Effector CD4-positive, alpha-beta T cell (primary cell): ENCODE measurements at regions not wholly inside any gene's neighbourhood (a gene's known extent, or its start where the extent isn't known, plus 50 kb on each side); places are given as distances from the start of the nearest gene placed in this dataset.
"Not testable (repeated sequence)": the region's sequence is repeated elsewhere in the genome, so short reads cannot be mapped to it uniquely, and the experiment has no call there.

ENCODE experiments used
- DNase-seq: peaks from one replicate; pipeline ENCODE4 v3.0.0-alpha.2; 2020

DNA sequence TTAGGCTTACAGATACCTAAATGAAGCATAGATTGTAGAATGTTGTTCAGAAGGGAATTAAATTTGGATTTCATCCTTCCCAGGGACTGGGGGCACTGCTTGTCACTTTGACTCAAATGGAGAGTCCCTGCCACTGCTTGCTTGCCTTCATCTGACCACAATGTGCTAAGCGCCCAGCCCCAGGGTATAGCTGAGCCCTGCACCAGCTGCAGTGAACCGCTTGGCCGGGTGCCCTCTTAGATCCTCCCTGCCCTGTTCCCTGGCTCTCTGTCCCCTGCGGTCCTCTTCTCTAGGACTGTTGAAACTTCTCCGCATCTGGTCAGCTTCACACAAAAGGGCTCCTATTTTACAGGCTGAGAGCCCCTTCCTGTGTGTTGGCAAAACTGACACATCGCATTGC is 170.9 kb downstream of the BCL2L11 start:
- DNase-seq, result not testable (repeated sequence)

GRCh38 chr2:111292232-111292968 is 171.7 kb downstream of the BCL2L11 start:
- DNase-seq, result not testable (repeated sequence)

GRCh38 chr2:111294699-111295098 is 174.0 kb downstream of the BCL2L11 start:
- not testable (repeated sequence) for DNase-seq

- not testable (repeated sequence) for DNase-seq
Measured at GRCh38 chr2:111296122-111296804, 175.5 kb downstream of the BCL2L11 start.

DNA sequence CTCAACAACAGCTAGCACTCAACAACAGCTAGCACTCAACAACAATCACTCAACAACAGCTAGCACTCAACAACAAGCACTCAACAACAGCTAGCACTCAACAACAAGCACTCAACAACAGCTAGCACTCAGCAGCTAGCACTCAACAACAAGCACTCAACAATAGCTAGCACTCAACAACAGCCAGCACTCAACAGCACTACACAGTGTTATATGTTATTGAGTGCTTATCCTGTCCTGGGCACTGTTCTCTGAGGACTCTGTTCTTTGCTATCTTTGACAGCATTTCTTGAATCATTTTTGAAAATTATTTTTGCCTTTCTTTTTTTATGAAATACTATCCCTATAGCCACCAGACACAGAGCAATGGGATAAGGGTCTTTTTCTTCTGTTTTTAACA is 176.4 kb downstream of the BCL2L11 start:
- not testable (repeated sequence) for DNase-seq

DNA sequence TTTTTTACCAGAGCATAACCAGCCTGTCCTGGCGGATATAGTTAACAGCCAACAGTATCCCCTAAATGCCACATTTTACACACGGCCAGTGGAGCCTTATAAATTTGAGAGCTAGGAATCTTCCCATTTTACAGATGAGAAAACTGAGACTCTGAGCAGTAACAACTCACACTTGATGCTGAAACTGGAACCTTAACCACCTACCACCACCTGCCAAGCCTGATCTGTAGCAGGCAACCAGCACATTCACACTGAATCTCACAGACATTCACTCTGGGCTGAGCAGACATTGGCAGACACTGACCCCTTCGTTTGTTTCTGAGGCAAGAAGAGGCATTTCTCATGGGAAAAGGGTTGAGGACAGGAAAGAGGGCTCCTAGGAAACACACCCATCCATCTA is 178.2 kb downstream of the BCL2L11 start:
- not testable (repeated sequence) for DNase-seq

DNA sequence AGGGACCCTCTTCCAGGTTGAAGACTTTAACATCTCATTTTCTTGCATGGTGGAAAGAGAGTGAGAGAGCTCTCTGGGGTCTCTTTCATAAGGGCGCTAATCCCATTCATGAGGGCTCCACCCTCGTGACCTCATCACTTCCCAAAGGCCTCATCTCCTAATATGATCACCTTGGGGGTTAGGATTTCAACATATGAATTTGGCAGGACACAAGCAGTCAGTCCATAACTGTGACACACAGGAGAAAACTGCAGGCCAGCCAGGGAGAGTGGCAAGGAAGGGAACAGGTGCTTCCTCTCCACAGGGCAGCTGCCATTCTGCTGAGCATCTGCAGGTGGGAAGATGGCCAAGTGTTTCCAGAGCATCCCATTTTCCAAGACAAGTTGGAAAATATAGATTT is 178.9 kb downstream of the BCL2L11 start:
- not testable (repeated sequence) for DNase-seq

DNA sequence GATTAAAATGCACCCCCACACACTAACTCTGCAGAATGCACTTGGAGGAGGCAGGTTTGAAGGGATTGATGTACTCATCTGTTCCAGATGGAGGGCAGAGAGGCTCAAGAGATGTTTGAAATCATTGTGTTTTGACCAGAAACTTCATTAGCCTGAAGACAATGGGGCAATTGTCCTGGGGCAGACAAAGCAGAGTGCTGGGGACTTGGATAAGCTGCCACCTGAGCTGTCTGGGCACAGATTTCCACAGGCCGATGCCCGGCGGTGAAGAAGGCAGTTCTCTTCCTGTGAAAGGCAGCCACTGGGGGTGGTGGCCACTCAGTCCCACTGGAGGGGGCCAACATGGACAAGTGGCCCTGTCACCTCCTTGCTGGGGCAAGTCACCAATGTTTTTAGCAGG is 181.0 kb downstream of the BCL2L11 start:
- not testable (repeated sequence) for DNase-seq

DNA sequence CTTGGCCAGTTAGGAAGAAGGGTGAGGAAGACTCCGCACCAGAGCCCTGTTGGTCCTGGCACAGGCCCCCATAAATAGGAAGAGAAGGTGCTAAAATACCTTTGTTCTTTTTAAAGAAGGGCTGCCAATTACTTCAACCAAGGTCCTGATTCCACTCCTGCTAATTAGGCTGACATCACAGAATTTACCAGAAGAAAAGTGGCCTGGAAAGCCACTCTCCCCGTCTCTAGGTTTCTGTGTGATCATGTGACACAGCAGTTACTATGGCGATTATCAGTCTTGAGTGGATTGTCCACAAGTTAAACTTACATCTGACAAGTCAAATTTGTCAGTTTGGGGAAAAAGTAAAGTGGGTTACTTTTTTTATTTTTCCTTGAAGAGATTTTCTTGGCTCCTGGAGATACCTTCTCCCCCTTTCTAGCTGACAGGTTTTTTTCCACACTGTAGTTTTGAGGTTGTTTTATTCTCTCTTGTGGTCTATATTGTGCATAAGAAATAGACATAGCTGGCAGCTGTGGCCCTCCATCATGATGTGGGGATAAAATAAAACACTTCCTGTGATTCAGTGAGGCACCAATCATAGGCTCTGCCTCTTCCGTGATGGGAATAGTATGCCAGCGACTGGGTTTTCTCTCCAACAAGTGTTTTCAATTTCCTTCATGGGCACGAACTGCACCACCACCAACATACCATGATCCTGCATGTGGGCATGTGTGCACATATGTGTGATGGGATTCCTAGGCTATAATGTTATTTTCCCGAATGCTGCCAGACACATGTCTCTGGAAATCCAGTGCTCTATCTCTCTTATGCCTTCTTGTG is 181.9 kb downstream of the BCL2L11 start:
- DNase-seq, result not testable (repeated sequence)

GRCh38 chr2:111307302-111307701 is 186.6 kb downstream of the BCL2L11 start:
- DNase-seq, result not testable (repeated sequence)

DNA sequence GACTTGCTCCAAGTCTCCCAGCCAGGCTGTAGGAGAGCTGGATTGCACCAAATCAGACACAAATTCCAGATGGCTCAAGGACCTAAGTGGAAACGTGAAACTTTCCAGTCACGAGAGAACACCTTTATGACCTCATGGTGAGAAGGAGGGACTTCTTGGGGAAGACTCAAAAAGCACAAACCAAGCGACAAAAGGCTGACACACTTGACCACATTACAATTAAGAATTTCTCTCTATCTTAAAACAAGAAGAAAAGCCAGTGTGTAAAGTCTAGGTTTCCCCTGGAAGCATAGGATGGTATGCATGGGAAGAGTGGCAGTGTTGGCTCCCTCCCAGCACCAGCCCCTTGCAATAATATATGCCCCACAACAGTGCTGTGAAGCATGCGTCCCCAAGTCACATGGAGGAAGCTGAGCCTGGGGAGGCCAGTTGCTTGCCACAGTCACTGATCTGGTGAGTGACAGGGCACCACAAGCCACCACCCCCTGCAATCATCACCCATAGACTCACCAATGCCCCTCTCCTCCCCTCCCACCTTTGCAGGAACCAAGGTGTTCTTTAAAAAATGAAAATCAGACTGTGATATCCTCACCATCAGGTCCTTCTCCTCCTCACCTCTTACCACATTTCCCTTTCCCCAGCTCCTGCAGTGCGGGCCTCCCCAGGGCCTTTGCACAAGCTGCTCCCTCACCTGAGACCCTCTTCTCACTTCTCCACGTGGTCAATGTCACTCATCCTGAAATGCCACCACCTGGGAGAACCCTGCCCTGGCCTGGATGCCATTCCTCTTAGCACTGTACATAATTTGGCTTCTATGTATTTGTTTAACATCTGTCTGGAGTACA is 188.7 kb downstream of the BCL2L11 start:
- DNase-seq, result not testable (repeated sequence)

- DNase-seq, result not testable (repeated sequence)
Measured at GRCh38 chr2:111310395-111310794, 189.7 kb downstream of the BCL2L11 start.

DNA sequence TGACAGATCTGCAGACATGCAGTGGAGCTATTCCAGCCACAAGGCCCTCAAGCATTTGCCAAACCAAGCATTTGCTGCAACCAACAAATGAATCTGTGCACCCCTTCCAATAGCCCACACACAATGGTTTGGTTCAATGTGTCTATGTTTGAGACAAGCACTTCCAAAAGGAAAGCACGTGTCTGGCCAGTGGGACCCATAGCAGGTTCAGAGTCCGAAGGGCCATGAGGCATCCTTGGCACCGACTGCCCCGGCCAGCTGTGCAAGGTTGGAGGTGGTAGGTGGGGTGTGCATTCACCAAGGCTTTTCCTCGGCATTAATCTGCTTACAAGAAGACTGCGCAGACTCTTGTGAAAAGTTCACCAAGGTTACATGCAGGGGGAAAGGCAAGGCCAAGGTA is 190.9 kb downstream of the BCL2L11 start:
- not testable (repeated sequence) for DNase-seq

GRCh38 chr2:111312897-111313607 is 192.3 kb downstream of the BCL2L11 start:
- not testable (repeated sequence) for DNase-seq

- not testable (repeated sequence) for DNase-seq
Measured at GRCh38 chr2:111313711-111314110, 193.0 kb downstream of the BCL2L11 start.

- DNase-seq, result not testable (repeated sequence)
Measured at GRCh38 chr2:111315188-111315917, 194.6 kb downstream of the BCL2L11 start.

- DNase-seq, result not testable (repeated sequence)
Measured at GRCh38 chr2:111316221-111316741, 195.6 kb downstream of the BCL2L11 start.

DNA sequence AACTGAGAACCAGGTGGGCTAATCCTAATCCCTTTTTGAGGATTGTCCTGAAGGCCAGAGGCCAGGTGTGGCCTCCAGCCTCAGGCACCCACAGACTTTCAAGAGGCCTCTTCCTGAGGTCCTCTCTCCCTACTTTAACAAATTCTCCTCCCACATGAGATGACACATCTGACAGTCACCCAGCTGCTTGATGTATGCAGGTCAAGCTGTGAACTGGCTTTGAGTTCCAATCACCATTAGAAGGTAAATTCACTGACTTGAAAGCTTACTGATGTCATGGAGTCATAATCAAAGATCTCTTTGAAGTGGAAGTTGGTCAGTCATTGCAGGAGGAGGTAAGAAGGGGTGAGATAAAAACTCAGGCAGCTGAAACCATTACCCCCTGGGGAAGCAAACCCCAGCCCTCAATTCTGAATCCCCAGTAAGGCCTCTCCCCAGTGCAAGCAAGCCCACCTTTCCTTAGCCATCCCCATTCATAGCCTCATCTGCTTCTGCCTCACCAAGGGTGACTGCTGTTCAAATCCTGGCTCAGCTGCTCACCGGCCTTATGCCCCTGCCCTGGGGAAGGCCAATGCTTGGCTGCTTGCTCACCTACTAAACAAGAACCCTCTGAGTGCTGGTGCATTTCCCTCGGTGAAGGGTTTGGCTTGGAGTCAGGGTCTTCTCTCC is 196.3 kb downstream of the BCL2L11 start:
- not testable (repeated sequence) for DNase-seq

GRCh38 chr2:111319552-111319951 is 198.8 kb downstream of the BCL2L11 start:
- not testable (repeated sequence) for DNase-seq

GRCh38 chr2:111320264-111320663 is 199.6 kb downstream of the BCL2L11 start:
- not testable (repeated sequence) for DNase-seq
